IPS DF 4.7 (cell line): ENCODE measurements at regions not wholly inside any gene's neighbourhood (a gene's known extent, or its start where the extent isn't known, plus 50 kb on each side); places are given as distances from the start of the nearest gene placed in this dataset.

Experiments
- DNase-seq: peaks from one replicate; pipeline ENCODE4 v3.0.0-alpha.2; 2013; ENCODE audit warnings: low spot score; ENCODE audit errors: extremely low read depth

- no peak for DNase-seq
These were observed 177.2 kb upstream of the KLF14 start for GRCh38 chr7:130910949-130911944.

GRCh38 chr7:130912082-130912861, 178.3 kb upstream of the KLF14 start:
- DNase-seq, result no peak

GRCh38 chr7:130912862-130913638, 179.0 kb upstream of the KLF14 start:
- no peak for DNase-seq

GRCh38 chr7:130913639-130914553, 179.9 kb upstream of the KLF14 start:
- DNase-seq, result no peak

GRCh38 chr7:130914554-130915294, 180.7 kb upstream of the KLF14 start:
- no peak for DNase-seq

- no peak for DNase-seq
These were observed 183.7 kb upstream of the KLF14 start for GRCh38 chr7:130917669-130918128.

GRCh38 chr7:130918129-130919052, 184.4 kb upstream of the KLF14 start:
- DNase-seq, result no peak

GRCh38 chr7:130919316-130920103, 185.5 kb upstream of the KLF14 start:
- no peak for DNase-seq

- DNase-seq, result no peak
These were observed 186.1 kb upstream of the KLF14 start for GRCh38 chr7:130920122-130920521.

GRCh38 chr7:130921391-130922180, 187.6 kb upstream of the KLF14 start:
- DNase-seq, result no peak

GRCh38 chr7:130922206-130923112, 188.5 kb upstream of the KLF14 start:
- DNase-seq, result no peak

GRCh38 chr7:130923365-130923764, 189.4 kb upstream of the KLF14 start:
- DNase-seq, result no peak

- DNase-seq, result no peak
These were observed 189.9 kb upstream of the KLF14 start for GRCh38 chr7:130923930-130924329.

GRCh38 chr7:130925136-130925794, 191.3 kb upstream of the KLF14 start:
- no peak for DNase-seq

- DNase-seq, result no peak
These were observed 192.1 kb upstream of the KLF14 start for GRCh38 chr7:130926001-130926691.
